Activated T-helper 1 cell treated with Interleukin-2 at 50 U/mL for 16 hours (primary cell): ENCODE measurements at regions not wholly inside any gene's neighbourhood (a gene's known extent, or its start where the extent isn't known, plus 50 kb on each side); places are given as distances from the start of the nearest gene placed in this dataset.
"Not testable (repeated sequence)": the region's sequence is repeated elsewhere in the genome, so short reads cannot be mapped to it uniquely, and the experiment has no call there.

Experiments used
- DNase-seq: peaks from one replicate; pipeline ENCODE4 v3.0.0-alpha.2; 2020; ENCODE audit warnings: low read depth

DNA sequence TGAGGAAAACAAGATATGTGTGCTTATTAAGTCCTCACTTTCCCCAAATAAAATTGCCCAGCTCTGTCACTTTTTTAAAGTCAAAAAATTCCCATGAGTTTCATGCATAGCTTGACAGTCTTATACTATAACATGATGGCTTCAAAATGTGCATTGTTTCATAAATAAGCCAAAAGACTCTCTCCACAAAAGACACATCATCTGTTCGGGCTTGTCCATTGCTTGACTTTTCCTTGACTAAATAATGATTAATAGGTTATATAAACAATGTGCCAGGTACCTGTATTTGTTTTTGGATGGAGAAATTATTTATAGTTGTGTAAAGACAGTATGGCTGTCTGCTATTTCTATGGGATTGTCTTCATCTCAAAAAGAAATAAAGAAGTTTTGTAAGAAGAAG is 329.2 kb upstream of the KLF3 start:
- DNase-seq = no peak

GRCh38 chr4:38338939-38339338 is 325.1 kb upstream of the KLF3 start:
- not testable (repeated sequence) for DNase-seq

DNA sequence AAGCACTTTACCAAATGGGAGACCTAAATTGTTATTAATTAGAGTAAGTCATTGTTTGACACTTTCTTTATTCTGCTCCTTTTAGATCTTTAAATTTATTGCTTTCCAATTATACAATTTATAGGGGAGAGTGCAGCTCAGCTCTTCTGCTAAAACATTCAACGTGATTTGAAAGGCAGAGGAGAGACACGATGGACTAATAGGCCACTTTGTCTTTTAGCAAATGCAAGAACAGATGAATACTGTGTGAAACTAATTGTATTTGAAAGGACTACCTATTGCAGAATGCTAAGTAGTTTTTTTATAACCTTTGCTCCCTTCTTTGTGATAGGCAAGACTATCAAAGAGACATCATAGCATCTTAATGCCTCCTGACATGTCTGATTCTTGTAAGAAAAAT is 320.4 kb upstream of the KLF3 start:
- DNase-seq = no peak

GRCh38 chr4:38344929-38345328 is 319.1 kb upstream of the KLF3 start:
- DNase-seq = no peak

- DNase-seq = no peak
Measured at GRCh38 chr4:38347251-38347650, 316.7 kb upstream of the KLF3 start.

- no peak for DNase-seq
Measured at GRCh38 chr4:38354421-38354820, 309.6 kb upstream of the KLF3 start.

DNA sequence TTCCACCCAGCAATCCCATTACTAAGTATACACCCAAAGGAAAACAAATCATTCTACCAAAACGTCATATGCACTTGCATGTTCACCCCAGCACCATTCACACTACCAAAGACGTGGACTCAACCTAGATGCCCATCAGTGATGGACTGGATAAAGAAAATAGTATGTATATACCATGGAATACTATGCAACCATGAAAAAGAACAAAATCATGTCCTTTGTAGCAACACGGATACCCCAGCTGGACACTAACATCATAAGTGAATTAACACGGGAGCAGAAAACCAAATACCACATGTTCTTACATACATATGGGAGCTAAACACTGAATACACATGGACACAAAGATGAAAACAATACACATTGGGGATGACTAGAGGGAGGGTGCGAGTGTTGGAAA is 309.1 kb upstream of the KLF3 start:
- DNase-seq = no peak

GRCh38 chr4:38356686-38357085 is 307.3 kb upstream of the KLF3 start:
- DNase-seq = no peak

- no peak for DNase-seq
Measured at GRCh38 chr4:38357546-38357945, 306.5 kb upstream of the KLF3 start.

GRCh38 chr4:38359113-38359512 is 304.9 kb upstream of the KLF3 start:
- no peak for DNase-seq

DNA sequence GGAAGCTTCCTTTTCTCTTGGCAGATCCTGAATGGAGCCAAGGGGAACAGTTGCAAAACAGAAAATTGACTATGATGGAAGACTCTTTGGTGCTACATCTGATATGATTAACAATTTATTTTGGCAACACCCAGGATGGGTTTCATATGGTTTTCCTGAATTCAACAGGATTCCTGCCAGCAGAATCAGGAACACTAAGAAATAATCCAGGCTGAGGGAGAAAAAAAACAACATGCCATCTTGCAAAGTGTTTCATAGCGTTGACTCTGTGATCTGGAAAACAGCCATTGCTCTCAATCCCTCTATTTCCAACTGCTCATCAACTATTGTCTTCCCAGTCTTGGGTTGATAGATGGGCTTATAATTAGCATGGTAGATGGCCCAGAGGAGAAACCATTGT is 303.8 kb upstream of the KLF3 start:
- no peak for DNase-seq

DNA sequence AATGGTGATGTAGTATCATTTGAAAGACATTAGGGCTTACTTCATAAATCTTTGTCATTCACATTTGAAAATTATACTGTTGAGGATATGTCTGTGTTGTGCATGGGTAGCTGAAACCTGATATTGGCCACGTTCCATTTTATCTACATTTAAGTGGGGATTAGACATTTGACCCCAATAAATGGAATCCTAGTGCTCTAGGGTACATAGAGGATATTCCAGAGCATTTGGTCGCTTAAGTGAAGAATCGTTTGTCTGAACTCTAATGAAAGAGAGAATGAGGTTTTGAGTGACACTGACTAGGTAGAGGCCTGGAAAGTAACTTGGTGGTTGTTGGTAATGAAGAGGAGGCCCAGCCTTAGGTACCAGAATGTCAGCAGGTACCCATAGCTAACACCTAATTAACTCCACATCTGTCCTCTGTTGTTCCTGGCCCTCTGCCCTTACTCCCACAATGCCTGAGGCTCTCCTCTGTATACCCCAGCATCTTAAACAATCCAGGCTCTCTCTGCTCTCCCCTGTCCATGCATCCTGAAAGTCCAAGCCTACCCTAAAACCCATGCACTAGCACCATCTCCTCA is 299.5 kb upstream of the KLF3 start:
- DNase-seq = no peak

DNA sequence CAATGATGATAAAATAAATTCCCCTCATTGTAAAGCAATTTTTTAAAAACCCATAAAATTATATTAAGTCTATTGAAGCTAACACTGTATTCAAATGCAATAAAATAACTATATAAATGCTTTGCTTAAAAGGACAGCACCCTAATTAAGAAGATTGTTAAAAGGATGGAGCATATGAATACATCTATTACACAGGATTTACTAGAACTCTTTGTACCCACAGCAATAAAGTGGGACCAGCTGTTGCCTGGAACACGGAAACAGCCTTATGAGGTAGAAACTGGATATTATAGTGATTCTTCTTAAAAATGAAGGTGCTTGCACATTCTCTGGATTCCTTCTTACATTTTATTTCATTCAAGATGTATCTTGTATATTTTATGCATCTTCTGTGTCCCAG is 298.7 kb upstream of the KLF3 start:
- DNase-seq = no peak

- DNase-seq = no peak
Measured at GRCh38 chr4:38365748-38366310, 298.2 kb upstream of the KLF3 start.

- DNase-seq = no peak
Measured at GRCh38 chr4:38366456-38366855, 297.5 kb upstream of the KLF3 start.

- DNase-seq = no peak
Measured at GRCh38 chr4:38366997-38367396, 297.0 kb upstream of the KLF3 start.

GRCh38 chr4:38367642-38368174 is 296.3 kb upstream of the KLF3 start:
- DNase-seq = no peak

DNA sequence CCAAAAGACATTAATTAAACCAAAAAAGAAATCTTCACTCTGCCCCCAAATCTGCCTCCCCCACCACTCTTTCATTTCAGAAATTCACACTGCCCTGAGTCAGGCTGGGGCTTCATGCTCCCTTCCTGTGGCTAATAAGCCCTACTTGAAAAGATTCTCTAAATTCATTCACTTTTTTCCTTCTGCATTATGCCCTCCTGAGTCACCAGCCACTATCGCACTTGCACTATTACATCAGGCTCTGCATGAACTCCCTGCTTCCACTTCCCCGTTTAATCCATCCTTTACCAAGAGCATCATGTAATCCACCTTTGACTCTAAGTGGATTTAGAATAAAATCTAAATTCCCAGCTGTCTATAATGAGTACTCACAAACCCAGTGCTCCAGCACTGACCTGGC is 295.4 kb upstream of the KLF3 start:
- DNase-seq = no peak

- DNase-seq = no peak
Measured at GRCh38 chr4:38371391-38371851, 292.6 kb upstream of the KLF3 start.

- no peak for DNase-seq
Measured at GRCh38 chr4:38373375-38373774, 290.6 kb upstream of the KLF3 start.

DNA sequence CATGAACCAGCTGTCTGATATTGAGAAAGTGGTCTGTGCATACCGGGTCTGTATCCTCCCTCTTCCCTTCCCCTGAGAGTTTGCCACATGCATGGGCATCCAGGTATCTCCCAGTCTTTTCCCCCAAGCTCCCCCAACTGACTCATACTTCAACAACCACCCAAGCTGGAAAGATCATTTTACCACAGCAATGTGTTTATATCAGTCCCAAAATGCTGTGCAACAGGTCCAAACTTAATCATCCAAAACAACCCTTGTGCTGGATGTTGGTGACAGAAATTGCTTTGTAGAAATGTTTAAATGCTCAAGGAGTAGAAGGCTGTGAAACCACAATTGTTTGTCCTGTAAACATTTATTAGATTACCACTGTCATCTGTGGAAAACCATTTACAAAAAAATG is 286.8 kb upstream of the KLF3 start:
- DNase-seq = no peak

- DNase-seq = no peak
Measured at GRCh38 chr4:38378478-38378877, 285.5 kb upstream of the KLF3 start.

- DNase-seq = no peak
Measured at GRCh38 chr4:38381788-38382187, 282.2 kb upstream of the KLF3 start.

- DNase-seq = no peak
Measured at GRCh38 chr4:38382520-38382919, 281.5 kb upstream of the KLF3 start.
